GM21717 (cell line): ENCODE measurements at regions not wholly inside any gene's neighbourhood (a gene's known extent, or its start where the extent isn't known, plus 50 kb on each side); places are given as distances from the start of the nearest gene placed in this dataset.

Experiments used
- ATAC-seq: cut with Tn5 transposase; IDR thresholded peaks from one replicate; pipeline ENCODE4 v1.9.1; 2021; ENCODE audit warnings: mild to moderate bottlenecking, moderate library complexity; ENCODE audit not compliant: unreplicated experiment

DNA sequence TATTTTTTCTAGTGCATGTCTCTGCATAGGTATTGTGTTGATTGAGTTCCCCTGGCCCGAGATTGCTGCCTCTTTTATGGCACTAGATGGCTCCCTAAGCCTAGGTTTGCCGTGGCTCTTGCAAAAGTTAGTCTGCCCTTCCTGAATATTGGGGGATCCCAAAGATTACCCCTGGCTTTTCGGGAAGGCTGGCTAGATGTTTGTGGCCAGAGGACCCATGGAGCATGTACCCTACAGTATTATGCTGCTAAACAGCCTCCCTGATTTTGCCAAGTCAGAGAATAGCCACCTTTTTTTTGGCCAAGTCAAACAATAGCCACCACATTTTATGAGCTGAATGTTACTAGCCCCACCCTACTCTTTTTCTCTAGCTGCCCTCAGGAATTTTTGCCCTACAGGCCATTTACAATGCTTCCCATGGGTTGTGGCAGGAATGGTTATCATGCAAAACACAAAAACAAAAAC is 343.2 kb downstream of the OLFM3 start:
- no peak for ATAC-seq

DNA sequence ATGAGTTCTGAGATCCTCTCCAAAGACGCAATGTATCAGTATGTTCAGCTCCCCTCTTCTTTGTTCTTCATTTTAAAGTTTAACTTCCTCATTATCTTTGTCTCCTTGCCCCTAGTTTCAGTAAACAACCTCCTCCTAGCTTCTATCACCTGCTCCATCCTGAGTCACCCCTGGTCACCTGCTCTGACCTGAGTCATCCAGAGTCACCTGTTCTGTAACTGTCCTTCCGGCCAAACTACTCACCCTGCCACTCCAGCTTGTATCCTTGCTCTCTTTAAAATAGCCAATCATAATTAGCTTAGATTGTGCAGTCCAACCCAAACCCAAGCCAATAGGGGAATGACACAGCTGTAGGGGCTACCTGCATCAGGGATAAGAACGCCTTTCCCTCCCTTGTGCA is 332.0 kb downstream of the OLFM3 start:
- ATAC-seq: no peak

DNA sequence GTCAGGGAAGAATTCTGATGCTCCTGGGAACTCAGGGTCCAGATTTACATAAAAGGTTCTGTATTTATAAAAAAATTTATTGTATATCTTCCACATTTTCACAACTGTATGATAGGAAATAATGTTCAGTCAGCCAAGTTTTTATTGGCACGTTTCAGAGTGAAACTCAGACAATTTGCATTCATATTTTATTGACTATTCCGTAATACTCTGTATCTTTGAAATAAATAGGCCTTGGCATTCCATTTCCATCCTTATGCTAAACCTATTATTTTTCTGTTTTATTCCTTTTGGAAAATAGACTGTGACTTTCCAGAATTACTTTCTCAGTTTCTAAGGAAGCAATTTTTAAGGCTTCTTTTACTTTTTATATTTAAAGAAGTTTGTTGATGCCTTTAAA is 329.0 kb downstream of the OLFM3 start:
- ATAC-seq: no peak

DNA sequence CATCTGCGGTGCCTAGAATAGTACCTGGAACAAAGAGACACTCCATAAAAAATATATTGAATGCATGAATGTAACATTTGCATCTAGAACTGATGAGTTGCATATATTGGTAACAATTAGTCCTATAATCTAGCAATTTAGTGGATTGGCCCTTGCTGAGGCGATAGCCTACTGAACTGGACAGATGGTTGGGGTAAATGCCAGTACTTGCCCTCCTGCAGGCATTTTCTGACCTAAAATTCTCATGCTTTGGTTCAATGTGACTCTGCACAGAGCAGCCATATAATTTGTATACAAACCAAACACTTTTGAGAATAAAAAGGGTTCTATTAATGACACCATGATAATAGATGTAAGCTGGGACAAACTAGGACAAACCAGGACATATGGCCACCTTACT is 313.6 kb downstream of the OLFM3 start:
- no peak for ATAC-seq

DNA sequence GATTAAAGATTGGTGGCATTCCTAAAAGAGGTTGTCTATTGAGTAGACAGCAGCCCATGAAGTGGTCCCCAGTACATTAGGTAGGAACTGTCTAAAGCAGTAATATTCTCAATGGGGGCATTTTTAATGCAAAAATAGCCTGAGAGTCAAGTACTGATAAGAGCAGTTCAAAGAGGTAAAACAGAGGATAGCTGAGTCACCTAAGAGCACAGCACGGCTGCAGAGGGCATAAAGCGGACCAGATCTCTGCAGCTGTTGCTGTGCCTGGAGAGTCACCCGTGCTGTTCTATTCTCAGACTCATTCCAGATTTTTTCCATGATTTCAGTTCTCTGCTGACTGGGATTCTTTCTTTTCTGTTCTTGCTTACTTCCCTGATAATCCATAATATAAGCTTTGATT is 313.2 kb downstream of the OLFM3 start:
- ATAC-seq: no peak

DNA sequence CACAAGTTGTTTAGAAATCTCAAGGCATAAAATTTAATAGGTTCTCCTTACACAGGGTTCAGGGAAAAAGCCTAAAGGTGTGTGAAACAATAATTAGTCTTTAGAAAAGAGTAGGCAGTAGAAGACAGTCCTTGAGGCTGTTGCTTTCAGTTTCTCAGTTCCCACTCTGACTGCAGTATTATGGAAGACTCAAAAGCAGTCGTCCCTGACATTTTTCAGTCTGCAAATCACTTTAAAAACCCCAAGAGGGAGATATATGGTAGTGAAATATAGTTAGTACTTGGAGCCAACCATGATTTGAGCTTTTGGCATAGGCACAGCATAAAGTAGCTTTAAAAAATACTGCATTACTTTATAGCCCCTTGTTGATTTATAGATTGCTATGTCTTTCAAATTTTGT is 299.7 kb downstream of the OLFM3 start:
- no peak for ATAC-seq

DNA sequence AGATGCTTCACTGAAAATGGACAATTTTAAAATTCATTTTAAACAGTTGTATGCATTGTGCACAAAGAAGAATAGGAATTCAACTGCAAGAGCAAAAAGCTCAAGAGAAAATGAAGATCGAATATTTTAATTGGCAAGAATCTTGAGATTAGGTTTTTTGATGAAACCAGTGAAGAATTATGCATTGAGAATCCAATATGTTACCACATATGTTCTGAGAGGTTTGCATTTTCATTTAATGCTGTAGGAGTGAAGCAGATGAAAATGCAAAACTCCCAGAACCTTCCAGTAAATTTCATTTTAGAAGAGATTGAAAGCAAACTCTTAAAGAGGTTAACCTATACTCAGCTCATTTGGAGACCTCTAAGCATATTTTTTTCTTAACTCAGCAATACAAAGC is 298.0 kb downstream of the OLFM3 start:
- no peak for ATAC-seq

DNA sequence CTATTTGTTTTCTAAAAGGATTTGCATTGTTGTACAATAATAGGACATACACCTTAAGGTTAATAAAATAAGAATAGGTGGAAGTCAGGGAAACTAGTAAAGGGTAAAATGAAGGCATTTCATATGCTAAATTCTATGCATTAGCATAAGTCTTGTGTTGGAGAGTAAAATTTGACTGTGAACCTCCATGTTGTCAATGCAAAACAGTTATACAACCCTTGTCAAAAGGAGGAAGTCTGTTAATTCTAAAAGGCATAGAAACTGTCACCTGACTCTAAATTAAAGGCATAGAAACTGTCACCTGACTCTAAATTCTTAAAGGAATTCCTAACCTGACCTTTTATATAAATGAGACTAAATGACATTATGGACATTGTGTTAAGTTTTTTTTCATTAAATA is 291.8 kb downstream of the OLFM3 start:
- ATAC-seq: no peak

DNA sequence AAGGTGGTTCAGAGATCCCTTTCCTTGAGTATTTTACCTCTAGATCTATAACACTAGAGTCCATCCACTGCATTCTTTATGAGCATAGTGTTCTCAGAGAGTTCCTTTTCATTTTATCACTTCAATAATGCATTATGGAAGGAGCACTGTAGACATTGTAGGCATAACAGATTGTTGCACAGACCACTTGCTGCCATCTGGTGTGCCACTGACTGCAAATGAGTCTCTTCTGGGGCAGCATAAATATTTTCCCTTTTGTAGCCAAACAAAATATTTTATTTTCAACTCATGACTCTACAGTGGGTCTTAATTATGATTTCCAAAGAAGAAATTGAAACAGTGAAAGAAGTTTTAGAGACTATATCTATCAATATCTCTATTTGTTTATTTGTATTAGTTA is 290.4 kb downstream of the OLFM3 start:
- ATAC-seq: no peak

DNA sequence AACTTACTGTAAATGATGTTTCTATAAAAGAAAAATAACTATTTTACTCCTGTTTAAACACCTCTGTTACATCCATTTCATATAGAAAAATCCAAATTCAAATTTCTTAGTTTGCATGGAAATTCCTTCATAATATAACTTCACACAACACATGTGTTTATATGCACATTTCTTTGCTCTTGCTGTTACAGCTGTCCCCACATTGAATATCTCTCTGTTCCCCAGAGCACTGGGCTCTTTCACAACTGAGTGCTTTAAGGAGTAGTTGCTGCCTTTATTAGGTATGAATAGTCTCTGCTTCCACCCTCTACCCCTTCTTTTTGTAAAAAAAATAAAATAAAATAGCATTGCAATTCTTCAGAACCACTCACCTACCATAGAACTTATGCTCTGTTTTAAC is 287.0 kb downstream of the OLFM3 start:
- ATAC-seq: no peak

DNA sequence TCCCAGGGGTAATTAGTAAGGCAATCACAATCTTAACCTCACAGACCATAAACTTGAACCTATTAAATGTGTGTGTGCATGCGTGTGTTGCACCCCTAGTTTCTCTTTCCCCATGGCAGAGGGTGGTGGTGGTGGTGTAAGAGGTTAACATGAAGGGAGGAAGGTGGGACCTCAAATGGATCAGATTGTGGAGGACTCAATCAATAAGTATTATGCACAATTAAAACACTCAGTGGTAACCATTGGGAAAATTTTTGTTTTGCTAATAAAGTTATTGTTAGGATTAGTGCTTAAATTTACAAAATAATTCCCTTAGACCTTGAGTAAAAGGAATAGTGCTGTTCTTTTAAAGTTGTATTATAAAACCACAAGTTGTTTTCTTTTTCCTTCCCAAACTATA is 283.0 kb downstream of the OLFM3 start:
- no peak for ATAC-seq

DNA sequence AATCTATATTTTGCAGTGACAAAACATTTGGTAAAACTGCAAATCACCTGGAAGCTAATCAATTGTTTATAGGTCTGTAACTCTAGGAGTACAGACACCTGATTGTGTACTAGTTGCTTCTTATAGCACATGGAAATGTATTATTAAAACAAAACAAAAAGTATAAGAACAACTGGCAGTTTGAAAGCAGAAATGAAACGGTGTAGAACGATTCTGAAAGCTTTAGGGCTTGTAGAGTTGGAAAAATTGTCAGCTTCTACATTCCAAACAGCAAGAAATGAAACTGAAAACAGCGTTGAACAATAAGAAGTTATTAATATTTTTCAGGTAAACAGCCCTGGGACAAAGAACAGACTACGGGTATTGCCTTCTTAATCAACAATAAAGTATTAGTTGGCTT is 273.3 kb downstream of the OLFM3 start:
- peak; percentile 79 for ATAC-seq

DNA sequence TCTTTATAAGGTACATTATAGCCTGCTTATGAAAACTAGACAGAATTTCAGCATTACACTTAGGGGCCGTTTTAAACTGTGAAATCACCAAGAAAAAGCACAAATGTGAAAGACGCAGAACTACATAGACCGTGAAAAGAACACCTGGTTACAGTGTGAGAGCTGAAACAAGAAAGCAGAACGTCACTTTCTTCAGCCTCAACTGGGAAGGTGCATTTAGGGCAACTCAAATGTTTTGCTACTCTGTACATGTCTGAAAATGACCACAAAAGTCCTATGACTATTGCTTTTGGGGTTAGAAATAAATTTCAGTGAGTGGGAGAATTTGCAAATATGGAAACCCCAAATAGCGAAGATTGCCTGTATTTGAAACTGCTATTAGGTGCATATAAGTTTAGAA is 268.7 kb downstream of the OLFM3 start:
- no peak for ATAC-seq

DNA sequence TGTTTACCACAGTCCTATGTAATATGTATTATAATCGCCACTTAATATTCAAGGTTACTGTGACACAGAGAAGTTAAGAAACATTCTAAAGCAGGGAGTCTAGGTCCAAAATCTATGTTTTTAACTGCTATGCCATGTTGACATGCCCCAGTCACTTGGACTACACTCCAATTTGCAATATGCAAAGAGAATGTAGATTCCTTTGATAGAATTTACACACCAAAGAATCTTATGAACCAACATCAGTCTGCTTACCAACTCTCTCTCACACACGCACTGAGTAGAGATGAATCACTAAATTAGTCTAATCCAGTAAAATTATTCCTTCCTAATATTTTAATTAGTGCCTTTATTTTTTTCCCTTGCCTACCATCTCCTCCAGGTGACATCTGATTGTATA is 266.2 kb downstream of the OLFM3 start:
- no peak for ATAC-seq

DNA sequence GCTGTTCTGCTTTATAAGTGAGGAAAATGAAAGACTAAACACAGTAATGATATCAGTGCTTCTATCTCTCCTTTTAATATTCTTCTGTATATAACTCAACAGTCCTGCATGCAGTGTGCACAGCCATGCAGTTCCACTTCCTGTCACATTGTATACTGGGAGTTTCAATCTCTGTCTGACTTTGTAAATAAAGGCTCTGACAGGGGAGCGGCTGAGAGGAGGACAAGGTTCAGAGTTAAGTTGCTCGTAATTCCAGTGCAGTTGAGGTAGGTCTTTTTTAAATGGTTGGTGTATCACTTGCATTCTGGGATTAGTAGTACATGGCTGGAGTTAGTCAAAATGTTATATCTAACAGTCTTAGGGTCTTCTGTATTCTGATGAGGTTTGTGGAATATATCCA is 264.5 kb downstream of the OLFM3 start:
- peak; percentile 73 for ATAC-seq

DNA sequence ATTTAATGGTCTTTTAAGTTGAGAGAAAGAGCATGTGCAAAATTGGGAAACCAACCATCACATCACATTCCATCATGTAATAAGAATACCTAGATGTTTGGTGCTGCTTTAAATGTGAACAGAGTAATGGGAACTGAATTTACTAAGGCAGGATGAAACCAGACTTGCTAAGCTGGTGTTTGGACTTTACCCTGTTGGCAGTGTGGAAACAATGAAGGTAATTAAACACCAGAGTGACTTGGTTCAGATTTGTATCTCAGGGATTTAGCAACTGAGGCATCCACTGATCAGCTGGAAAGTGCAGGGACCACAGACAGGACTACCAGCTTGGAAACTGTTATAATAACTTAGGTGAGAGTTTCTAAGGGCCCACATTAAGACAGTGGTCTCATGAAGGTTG is 263.4 kb downstream of the OLFM3 start:
- no peak for ATAC-seq

DNA sequence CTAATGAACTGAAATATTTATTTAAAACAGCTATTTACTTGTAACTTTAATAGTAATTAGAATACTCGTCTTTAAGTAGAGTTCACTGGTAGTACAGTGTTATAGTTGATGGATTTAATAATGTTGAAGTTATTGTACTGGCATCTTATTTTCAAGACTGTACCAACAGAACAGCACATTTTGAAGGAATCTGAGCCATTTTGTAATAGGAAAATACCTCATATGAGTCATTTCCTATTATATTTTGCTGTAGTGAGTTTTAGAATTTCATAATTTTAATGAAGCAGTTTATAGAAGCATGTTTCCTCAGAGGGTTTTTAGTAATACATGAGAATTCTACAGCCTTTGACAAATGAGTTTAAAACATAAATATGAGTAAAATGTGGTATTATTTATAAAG is 258.3 kb downstream of the OLFM3 start:
- ATAC-seq: no peak

DNA sequence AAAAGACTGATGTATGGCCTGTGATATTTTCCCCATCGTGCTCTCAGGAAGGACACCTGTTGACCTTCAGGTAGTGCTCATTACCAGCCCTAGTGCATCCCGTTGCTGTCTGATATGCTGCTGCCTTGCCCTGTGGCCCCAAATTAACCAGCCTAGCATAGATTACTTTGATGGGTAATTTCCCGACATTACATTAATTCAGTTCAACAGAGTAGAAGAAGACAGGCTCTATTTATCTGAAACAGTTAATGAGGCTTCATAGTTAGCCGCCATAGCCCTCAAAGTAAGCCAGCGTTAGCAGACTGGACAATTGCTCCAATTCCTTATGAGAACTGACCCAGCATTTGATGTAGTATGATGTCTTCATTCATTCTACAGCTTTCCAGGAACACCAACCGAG is 257.6 kb downstream of the OLFM3 start:
- no peak for ATAC-seq

DNA sequence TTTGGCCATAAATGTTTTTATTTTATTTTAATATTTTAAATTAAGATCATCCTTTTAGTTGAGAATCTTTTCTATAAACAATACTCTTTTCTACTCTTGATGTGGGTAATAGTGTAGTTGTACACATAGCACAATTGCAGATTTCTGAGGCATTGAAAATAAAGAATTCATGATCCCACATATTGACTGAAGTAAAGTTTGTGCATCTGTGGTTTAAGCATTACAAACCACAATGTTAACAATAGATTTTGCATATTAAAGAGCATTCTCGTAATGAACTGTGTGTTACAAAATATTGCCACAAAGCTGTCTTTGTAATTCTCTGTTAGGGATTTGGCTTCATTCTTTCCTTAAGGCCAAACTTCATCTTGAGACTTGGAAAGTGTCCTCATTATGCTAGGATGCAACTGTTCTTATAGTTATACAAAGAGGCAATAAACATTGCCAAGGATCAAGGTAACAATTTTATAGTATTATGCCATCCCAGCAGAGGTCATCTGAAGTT is 256.8 kb downstream of the OLFM3 start:
- no peak for ATAC-seq

DNA sequence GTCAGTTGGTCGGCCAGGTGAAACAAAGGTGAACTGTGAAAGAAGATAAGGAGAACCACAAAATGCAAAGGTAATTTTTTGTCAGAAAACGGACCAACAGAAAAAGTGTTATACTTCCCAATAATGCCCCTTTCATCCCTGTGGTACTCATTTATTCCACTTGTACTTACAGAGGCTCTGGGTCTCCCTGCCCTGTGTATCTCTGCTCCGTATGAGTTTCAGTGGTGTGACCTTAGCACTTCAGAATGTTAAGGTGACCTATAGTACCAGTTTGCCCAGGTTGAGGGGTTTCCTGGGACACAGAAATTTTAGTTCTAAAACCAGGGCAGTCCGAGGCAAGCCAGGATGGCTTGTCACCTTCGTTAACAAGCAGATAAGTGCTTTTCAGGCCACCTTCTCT is 254.8 kb downstream of the OLFM3 start:
- ATAC-seq: no peak

DNA sequence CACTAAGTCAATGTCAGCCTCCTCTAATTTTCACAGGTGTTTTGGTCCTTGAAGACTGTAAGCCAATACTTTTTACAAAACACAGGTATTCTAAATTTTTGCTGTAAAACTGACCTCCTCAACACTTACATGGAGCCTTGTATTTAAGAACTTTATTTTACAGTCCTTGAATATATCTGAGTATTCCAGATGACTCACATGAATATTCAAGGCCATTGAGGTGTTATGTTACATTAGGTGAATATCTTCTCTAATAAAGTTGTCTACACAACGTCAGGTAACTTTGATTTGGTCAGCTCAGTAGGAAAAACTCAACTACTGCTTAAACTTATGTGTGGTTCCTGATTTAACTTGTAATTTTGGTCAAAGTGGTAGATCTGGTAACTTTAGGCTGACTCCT is 254.2 kb downstream of the OLFM3 start:
- ATAC-seq: no peak

DNA sequence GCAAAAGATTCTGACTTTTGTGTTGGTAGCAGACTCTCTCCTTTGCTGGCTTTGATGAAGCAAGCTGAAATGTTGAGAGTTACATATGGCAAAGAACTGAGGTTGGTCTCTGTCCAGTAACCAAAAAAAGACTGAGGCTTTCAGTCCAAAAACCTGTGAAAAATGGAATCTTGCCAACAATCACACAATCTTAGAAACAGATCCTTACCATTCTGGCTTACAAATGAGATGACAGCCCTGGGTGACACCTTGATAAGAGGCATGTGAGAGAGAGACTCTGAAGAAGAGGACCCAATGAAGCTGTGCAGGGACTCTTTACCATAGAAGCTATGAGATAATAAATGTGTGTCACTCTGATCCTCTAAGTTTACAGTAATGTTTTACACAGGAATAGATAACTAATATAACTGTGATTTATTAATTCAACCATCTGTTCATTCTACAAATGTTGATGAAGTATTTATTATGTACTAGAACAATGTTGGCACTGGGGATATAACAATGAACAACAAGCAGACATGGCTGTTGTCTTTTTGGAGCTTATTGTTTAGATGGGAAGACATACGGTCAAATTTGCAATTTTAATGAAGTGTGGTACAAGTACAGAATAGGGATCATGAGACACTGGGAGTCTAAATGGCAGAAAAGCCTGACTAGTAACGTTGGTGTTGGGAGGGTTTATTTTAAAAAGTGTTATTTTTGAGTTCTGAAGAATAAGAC is 251.0 kb downstream of the OLFM3 start:
- ATAC-seq: no peak

DNA sequence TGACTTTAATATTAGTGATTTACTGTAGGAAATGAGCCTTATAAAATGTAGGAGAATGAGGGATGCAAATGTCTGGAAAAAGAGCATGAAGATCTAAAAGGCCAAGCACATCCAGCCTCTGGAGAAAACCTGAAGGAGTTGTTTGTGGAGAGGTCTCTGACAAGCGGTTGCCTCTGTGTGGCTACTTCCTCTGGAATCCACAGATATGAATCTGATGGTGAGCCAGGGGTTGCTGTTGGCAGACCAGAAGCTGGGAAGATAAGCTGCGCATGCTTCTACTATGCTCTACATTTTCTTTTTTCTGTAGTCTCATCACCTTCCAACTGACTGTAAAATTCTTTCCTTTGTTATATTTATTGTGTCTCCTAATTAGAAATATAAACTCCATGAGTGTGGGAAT is 248.6 kb downstream of the OLFM3 start:
- ATAC-seq: no peak
